ENCODE measurements at regions not wholly inside any gene's neighbourhood (a gene's known extent, or its start where the extent isn't known, plus 50 kb on each side); places are given as distances from the start of the nearest gene placed in this dataset.

GRCh38 chr11:114779189-114779588, 100.9 kb downstream of the NXPE2 start:
- no peaks in the 10 kb centered on the region for H3K36me3 ChIP-seq
- peaks cover 9% of the 10 kb centered on the region for H3K27me3 ChIP-seq
- TF ChIP-seq EP300 (IDR thresholded peaks at IDR 0.05) (no peak), POLR2AphosphoS5 (IDR thresholded peaks at IDR 0.05) (no peak), CTCF (IDR thresholded peaks at IDR 0.05) (no peak), POLR2A (IDR thresholded peaks at IDR 0.05) (no peak)
- 86 to 96% methylated on average over 5 to 6 of the region's 10 CpGs for WGBS, 2 donors (ENCODE audit: low coverage in 1 of 2)
- H3K4me3 ChIP-seq = no peak overlapping the region
- H3K4me1 ChIP-seq = no peaks in the 10 kb centered on the region
- ATAC-seq = no peak
- H3K9me3 ChIP-seq = no peaks in the 10 kb centered on the region
- no peak overlapping the region for H3K27ac ChIP-seq

- TF ChIP-seq POLR2A (IDR thresholded peaks at IDR 0.05) (no peak), CTCF (IDR thresholded peaks at IDR 0.05) (no peak), EP300 (IDR thresholded peaks at IDR 0.05) (no peak), POLR2AphosphoS5 (IDR thresholded peaks at IDR 0.05) (no peak)
- Histone ChIP-seq H3K27me3 (peaks cover 12% of the 10 kb centered on the region), H3K9me3 (no peaks in the 10 kb centered on the region), H3K4me3 (no peak overlapping the region), H3K27ac (no peak overlapping the region), H3K36me3 (no peaks in the 10 kb centered on the region), H3K4me1 (no peaks in the 10 kb centered on the region)
- no peak for ATAC-seq
- WGBS, 2 donors (ENCODE audit: low coverage in 1 of 2) = 66 to 72% methylated on average over 9 to 13 of the region's 13 CpGs
Measured at GRCh38 chr11:114782650-114783310, 104.5 kb downstream of the NXPE2 start.

- H3K36me3 ChIP-seq = no peaks in the 10 kb centered on the region
- no peaks in the 10 kb centered on the region for H3K9me3 ChIP-seq
- peaks cover 18% of the 10 kb centered on the region for H3K27me3 ChIP-seq
- ATAC-seq = no peak
- TF ChIP-seq CTCF (IDR thresholded peaks at IDR 0.05) (no peak), POLR2A (IDR thresholded peaks at IDR 0.05) (no peak), EP300 (IDR thresholded peaks at IDR 0.05) (no peak), POLR2AphosphoS5 (IDR thresholded peaks at IDR 0.05) (no peak)
- no peak overlapping the region for H3K4me3 ChIP-seq
- no peaks in the 10 kb centered on the region for H3K4me1 ChIP-seq
- H3K27ac ChIP-seq = no peak overlapping the region
Measured at GRCh38 chr11:114783805-114784204, 105.5 kb downstream of the NXPE2 start.

GRCh38 chr11:114784216-114784615, 105.9 kb downstream of the NXPE2 start:
- no peak for ATAC-seq
- Histone ChIP-seq H3K4me1 (no peaks in the 10 kb centered on the region), H3K4me3 (no peak overlapping the region), H3K27me3 (peaks cover 18% of the 10 kb centered on the region), H3K36me3 (no peaks in the 10 kb centered on the region), H3K27ac (no peak overlapping the region), H3K9me3 (no peaks in the 10 kb centered on the region)
- no peak for TF ChIP-seq EP300 (IDR thresholded peaks at IDR 0.05)
- no peak for TF ChIP-seq POLR2A (IDR thresholded peaks at IDR 0.05)
- no peak for TF ChIP-seq CTCF (IDR thresholded peaks at IDR 0.05)
- TF ChIP-seq POLR2AphosphoS5 (IDR thresholded peaks at IDR 0.05) = no peak
- 51% methylated on average over 5 of the region's 5 CpGs; no CpG with 5 or more reads in 1 of the 2 donors for WGBS, 2 donors (ENCODE audit: low coverage in 1 of 2)

- Histone ChIP-seq H3K27ac (no peak overlapping the region), H3K36me3 (no peaks in the 10 kb centered on the region), H3K9me3 (no peaks in the 10 kb centered on the region), H3K27me3 (peaks cover 18% of the 10 kb centered on the region), H3K4me3 (no peak overlapping the region), H3K4me1 (no peaks in the 10 kb centered on the region)
- TF ChIP-seq CTCF (IDR thresholded peaks at IDR 0.05) (no peak), POLR2A (IDR thresholded peaks at IDR 0.05) (no peak), POLR2AphosphoS5 (IDR thresholded peaks at IDR 0.05) (no peak), EP300 (IDR thresholded peaks at IDR 0.05) (no peak)
- 71 to 84% methylated on average over 4 of the region's 4 CpGs for WGBS, 2 donors (ENCODE audit: low coverage in 1 of 2)
- no peak for ATAC-seq
Measured at GRCh38 chr11:114784891-114785290, 106.6 kb downstream of the NXPE2 start.
